ENCODE measurements at regions not wholly inside any gene's neighbourhood (a gene's known extent, or its start where the extent isn't known, plus 50 kb on each side); places are given as distances from the start of the nearest gene placed in this dataset.

DNA sequence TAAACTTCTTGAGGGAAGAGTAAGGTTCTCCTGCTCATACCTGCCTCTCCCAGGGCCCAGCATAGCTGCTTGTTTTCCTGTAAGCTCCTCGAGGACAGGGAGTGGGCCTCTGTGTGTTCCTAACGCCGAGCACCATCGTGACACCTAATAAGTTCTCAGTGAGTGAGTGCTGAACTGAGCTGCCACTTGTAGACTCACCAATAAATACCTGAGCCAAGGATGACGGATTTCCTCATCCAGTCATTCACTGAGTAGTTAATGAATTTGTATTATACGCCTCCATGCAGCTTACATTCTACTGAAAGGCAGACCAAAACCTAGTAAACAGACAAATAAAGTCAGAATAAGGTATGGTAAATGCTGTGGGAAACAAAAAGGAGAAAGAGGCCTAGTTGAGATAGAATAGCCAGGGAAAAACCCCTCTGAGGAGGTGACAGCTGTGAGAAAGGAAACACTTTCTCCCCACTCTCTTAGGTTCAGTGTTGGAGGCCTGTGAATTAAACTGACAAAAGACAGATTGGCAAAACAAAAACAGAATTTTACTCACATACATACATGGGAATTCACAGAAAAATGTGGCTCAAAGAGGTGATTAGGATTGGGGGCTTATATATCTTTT lies 138.6 kb downstream of the B3GNT2 start:
- Histone ChIP-seq H3K56ac (ENCODE audit: extremely low read depth, insufficient read depth, low read length) (no peak overlapping the region), H3K4me2 (ENCODE audit: low read depth, low read length) (no peak overlapping the region), H3K9me3 (ENCODE audit: control insufficient read depth, insufficient read depth, low read length) (no peaks in the 10 kb centered on the region), H2BK20ac (ENCODE audit: low read depth, low read length) (no peak overlapping the region), H3K14ac (replicated peaks; ENCODE audit: low read depth, low read length) (no peak overlapping the region), H3K4me1 (ENCODE audit: control insufficient read depth, insufficient read depth, low read length) (no peaks in the 10 kb centered on the region), H3K27me3 (ENCODE audit: control insufficient read depth, insufficient read depth, low read length) (no peaks in the 10 kb centered on the region), H4K91ac (ENCODE audit: insufficient read depth, low read depth, low read length) (no peak overlapping the region), H4K20me1 (ENCODE audit: insufficient read depth, low read length) (no peaks in the 10 kb centered on the region), H2AK5ac (ENCODE audit: low read depth, low read length) (no peak overlapping the region), H2BK120ac (ENCODE audit: low read depth, low read length) (no peak overlapping the region), H3K4me3 (ENCODE audit: insufficient read depth, low read depth, low read length) (no peak overlapping the region), H4K5ac (ENCODE audit: low read depth, low read length) (no peak overlapping the region), H3K4ac (ENCODE audit: low read depth, low read length) (no peak overlapping the region), H2BK15ac (ENCODE audit: low read depth, low read length) (no peak overlapping the region), H3K36me3 (ENCODE audit: control insufficient read depth, insufficient read depth, low read length) (no peaks in the 10 kb centered on the region), H3K9ac (ENCODE audit: low read depth, low read length) (no peak overlapping the region), H3K79me1 (ENCODE audit: low read depth in 1 of 2, low read length in 2 of 2) (no peaks in the 10 kb centered on the region), H3K9me1 (ENCODE audit: insufficient read depth, low read length) (no peaks in the 10 kb centered on the region), H4K8ac (ENCODE audit: low read depth in 2 of 2, low read length in 2 of 2) (no peak overlapping the region), H3K18ac (ENCODE audit: low read depth, low read length) (no peak overlapping the region), H2AFZ (replicated peaks; ENCODE audit: low read length, poor library complexity) (no peak overlapping the region), H2AK9ac (replicated peaks; ENCODE audit: low read depth, low read length, poor library complexity) (peak overlapping the region; percentile 15), H3K23ac (ENCODE audit: low read depth, low read length) (no peak overlapping the region), H3K27ac (ENCODE audit: insufficient read depth, low read length) (no peak overlapping the region), H2BK5ac (ENCODE audit: low read depth, low read length, poor library complexity, severe bottlenecking) (no peak overlapping the region)
- POLR2A ChIA-PET (ENCODE audit: unreplicated experiment): no interaction called here
- in situ Hi-C loops (cut with MboI; ENCODE audit: low sequenced_read_pairs) (no loop called here), dilution Hi-C loops (cut with HindIII; ENCODE audit: low sequenced_read_pairs, unreplicated experiment) (no loop called here), intact Hi-C loops (cut with micrococcal nuclease) (no loop called here)
- WGBS, 2 experiments (ENCODE audit: extremely low coverage in 2 of 2, insufficient read length in 1 of 2): no CpG with 5 or more reads among the region's 6 CpGs
- ATAC-seq (ENCODE audit: low read depth): no peak
- TF ChIP-seq POLR2A (IDR thresholded peaks at IDR 0.05; ENCODE audit: low read depth, low read length) (no peak), MXI1 (IDR thresholded peaks at IDR 0.05; ENCODE audit: borderline replicate concordance, low read depth, low read length) (no peak), RCOR1 (IDR thresholded peaks at IDR 0.05; ENCODE audit: insufficient replicate concordance, low read length) (no peak), NFE2L2 (IDR thresholded peaks at IDR 0.05; ENCODE audit: low read depth, low read length) (no peak), CEBPB (IDR thresholded peaks at IDR 0.05; ENCODE audit: low read depth, low read length) (no peak), CHD1 (IDR thresholded peaks at IDR 0.05; ENCODE audit: low read depth, low read length) (no peak), RFX5 (IDR thresholded peaks at IDR 0.05; ENCODE audit: low read depth, low read length) (no peak), MAFK (IDR thresholded peaks at IDR 0.05; ENCODE audit: low read depth, low read length) (no peak), MAZ (IDR thresholded peaks at IDR 0.05; ENCODE audit: borderline replicate concordance, low read depth, low read length) (no peak), FOS (IDR thresholded peaks at IDR 0.05; ENCODE audit: low read depth, low read length) (no peak), SMC3 (IDR thresholded peaks at IDR 0.05; ENCODE audit: low read depth, low read length) (no peak), RAD21 (IDR thresholded peaks at IDR 0.05; ENCODE audit: low read length) (no peak), BHLHE40 (IDR thresholded peaks at IDR 0.05; ENCODE audit: low read depth, low read length) (no peak)
- TF ChIP-seq, protein P1, sequence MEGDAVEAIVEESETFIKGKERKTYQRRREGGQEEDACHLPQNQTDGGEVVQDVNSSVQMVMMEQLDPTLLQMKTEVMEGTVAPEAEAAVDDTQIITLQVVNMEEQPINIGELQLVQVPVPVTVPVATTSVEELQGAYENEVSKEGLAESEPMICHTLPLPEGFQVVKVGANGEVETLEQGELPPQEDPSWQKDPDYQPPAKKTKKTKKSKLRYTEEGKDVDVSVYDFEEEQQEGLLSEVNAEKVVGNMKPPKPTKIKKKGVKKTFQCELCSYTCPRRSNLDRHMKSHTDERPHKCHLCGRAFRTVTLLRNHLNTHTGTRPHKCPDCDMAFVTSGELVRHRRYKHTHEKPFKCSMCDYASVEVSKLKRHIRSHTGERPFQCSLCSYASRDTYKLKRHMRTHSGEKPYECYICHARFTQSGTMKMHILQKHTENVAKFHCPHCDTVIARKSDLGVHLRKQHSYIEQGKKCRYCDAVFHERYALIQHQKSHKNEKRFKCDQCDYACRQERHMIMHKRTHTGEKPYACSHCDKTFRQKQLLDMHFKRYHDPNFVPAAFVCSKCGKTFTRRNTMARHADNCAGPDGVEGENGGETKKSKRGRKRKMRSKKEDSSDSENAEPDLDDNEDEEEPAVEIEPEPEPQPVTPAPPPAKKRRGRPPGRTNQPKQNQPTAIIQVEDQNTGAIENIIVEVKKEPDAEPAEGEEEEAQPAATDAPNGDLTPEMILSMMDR (conservative IDR thresholded peaks at IDR 0.05; ENCODE audit: low read depth, low read length): no peak
- TF ChIP-seq, protein P2, sequence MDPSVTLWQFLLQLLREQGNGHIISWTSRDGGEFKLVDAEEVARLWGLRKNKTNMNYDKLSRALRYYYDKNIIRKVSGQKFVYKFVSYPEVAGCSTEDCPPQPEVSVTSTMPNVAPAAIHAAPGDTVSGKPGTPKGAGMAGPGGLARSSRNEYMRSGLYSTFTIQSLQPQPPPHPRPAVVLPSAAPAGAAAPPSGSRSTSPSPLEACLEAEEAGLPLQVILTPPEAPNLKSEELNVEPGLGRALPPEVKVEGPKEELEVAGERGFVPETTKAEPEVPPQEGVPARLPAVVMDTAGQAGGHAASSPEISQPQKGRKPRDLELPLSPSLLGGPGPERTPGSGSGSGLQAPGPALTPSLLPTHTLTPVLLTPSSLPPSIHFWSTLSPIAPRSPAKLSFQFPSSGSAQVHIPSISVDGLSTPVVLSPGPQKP (IDR thresholded peaks at IDR 0.05; ENCODE audit: borderline replicate concordance, low read depth, low read length): no peak
- TF ChIP-seq, protein P3, sequence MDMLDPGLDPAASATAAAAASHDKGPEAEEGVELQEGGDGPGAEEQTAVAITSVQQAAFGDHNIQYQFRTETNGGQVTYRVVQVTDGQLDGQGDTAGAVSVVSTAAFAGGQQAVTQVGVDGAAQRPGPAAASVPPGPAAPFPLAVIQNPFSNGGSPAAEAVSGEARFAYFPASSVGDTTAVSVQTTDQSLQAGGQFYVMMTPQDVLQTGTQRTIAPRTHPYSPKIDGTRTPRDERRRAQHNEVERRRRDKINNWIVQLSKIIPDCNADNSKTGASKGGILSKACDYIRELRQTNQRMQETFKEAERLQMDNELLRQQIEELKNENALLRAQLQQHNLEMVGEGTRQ (IDR thresholded peaks at IDR 0.05; ENCODE audit: low read depth, low read length): no peak
- BruUV-seq (replicated peaks): no TSS peak
- CTCF ChIA-PET: no interaction called here
- no peak for DNase-seq

All from IMR-90 (cell line).